Kidney epithelial cell (primary cell): ENCODE measurements at regions not wholly inside any gene's neighbourhood (a gene's known extent, or its start where the extent isn't known, plus 50 kb on each side); places are given as distances from the start of the nearest gene placed in this dataset.

ENCODE experiments used
- DNase-seq: peaks from one replicate; pipeline ENCODE4 v3.0.0-alpha.2; 2010; ENCODE audit warnings: low read depth
- H3K27me3 ChIP-seq: 2 replicates; pipeline ENCODE4 v1.6.0; 2011; ENCODE audit warnings: low read length; ENCODE audit not compliant: control insufficient read depth, insufficient read depth
- H3K36me3 ChIP-seq: 2 replicates; pipeline ENCODE4 v1.5.1; 2011; ENCODE audit warnings: low read length; ENCODE audit not compliant: control insufficient read depth, insufficient read depth
- H3K4me3 ChIP-seq: 2 replicates; pipeline ENCODE4 v1.5.1; 2011; ENCODE audit warnings: low read depth, mild to moderate bottlenecking, control low read depth, low read length
- TF ChIP-seq, protein P1 (sequence below): IDR thresholded peaks from 2 replicates; pipeline ENCODE4 v1.5.1; 2011; ENCODE audit warnings: mild to moderate bottlenecking, moderate library complexity, low read length, control low read depth, inconsistent platforms; ENCODE audit not compliant: insufficient read depth, poor library complexity, severe bottlenecking

DNA sequence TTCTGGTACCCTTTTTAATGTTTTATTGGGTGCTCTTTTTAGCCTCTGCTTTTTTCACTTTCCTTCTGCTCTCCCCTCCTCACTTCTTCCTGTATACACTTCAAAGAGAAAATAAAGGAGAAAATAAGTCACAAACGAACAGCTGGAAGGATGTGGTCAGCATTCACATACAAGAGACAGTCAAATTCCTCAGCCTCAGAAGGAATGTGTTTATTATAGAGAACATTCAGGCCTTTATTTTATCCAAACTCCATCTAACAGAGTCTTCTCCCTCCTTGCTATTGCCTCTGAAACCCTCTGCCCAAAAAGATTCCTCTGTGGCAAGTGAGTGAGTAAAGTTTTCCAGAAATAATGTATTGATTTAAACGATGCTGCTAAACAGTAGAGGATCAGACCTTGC, 490.4 kb downstream of the FRK start:
- DNase-seq: no peak
- Histone ChIP-seq H3K4me3 (no peak overlapping the region), H3K36me3 (no peaks in the 10 kb centered on the region), H3K27me3 (no peaks in the 10 kb centered on the region)
- TF ChIP-seq, protein P1, sequence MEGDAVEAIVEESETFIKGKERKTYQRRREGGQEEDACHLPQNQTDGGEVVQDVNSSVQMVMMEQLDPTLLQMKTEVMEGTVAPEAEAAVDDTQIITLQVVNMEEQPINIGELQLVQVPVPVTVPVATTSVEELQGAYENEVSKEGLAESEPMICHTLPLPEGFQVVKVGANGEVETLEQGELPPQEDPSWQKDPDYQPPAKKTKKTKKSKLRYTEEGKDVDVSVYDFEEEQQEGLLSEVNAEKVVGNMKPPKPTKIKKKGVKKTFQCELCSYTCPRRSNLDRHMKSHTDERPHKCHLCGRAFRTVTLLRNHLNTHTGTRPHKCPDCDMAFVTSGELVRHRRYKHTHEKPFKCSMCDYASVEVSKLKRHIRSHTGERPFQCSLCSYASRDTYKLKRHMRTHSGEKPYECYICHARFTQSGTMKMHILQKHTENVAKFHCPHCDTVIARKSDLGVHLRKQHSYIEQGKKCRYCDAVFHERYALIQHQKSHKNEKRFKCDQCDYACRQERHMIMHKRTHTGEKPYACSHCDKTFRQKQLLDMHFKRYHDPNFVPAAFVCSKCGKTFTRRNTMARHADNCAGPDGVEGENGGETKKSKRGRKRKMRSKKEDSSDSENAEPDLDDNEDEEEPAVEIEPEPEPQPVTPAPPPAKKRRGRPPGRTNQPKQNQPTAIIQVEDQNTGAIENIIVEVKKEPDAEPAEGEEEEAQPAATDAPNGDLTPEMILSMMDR: no peak

DNA sequence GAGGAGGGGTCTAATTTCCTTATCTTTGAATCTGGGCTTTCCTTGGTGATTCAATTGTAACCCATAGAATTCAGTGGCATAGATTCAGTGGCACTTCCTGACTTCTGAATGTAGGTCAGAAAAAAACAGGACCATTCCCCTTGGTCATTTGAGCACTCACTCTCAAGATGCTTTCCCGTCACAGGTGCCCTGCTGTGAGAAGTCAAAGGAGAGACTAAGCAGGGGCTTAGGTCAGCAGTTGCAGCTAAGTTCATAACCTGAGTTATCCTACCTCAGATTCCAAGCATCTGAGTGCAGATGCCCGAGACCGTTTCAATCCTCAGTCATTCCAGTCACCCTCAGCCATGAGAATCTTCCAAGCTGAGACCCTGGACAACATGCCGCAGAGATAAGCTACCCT, 506.6 kb downstream of the FRK start:
- H3K4me3 ChIP-seq: no peak overlapping the region
- H3K27me3 ChIP-seq: no peaks in the 10 kb centered on the region
- TF ChIP-seq, protein P1: no peak
- no peaks in the 10 kb centered on the region for H3K36me3 ChIP-seq
- no peak for DNase-seq

DNA sequence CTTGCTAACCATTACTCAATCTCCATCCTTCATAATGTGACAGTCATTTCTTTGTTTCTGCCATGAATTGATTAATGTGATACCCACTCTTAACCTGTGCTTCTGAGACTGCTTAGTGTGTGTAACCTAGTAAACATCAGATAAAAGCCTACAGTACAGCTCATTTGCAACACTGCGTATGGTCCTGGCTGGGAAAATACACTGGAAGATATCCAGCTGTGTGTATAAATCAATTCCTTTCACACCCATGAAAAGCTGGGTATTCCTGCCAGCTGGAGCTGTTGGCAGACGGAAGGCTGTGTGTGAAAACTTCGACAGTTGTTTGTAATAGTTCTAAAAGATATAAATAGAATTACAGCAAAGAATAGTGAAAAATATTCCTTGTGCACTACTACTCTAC, 509.2 kb downstream of the FRK start:
- Histone ChIP-seq H3K27me3 (no peaks in the 10 kb centered on the region), H3K36me3 (no peaks in the 10 kb centered on the region), H3K4me3 (no peak overlapping the region)
- no peak for DNase-seq
- TF ChIP-seq, protein P1: no peak

DNA sequence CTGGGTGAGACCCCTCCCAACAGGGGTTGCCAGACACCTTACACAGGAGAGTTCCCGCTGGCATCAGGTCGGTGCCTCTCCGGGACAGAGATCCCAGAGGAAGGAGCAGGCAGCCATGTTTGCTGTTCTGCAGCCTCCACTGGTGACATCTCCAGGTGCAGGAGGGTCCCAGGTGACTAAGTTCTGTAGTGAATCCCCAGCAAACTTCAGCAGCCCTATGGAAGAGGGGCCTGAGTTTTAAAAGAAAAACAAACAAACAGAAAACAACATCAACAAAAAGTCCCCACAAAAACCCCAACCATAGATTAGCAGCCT, 515.1 kb downstream of the FRK start:
- Histone ChIP-seq H3K36me3 (no peaks in the 10 kb centered on the region), H3K27me3 (no peaks in the 10 kb centered on the region), H3K4me3 (no peak overlapping the region)
- DNase-seq: no peak
- TF ChIP-seq, protein P1: no peak

DNA sequence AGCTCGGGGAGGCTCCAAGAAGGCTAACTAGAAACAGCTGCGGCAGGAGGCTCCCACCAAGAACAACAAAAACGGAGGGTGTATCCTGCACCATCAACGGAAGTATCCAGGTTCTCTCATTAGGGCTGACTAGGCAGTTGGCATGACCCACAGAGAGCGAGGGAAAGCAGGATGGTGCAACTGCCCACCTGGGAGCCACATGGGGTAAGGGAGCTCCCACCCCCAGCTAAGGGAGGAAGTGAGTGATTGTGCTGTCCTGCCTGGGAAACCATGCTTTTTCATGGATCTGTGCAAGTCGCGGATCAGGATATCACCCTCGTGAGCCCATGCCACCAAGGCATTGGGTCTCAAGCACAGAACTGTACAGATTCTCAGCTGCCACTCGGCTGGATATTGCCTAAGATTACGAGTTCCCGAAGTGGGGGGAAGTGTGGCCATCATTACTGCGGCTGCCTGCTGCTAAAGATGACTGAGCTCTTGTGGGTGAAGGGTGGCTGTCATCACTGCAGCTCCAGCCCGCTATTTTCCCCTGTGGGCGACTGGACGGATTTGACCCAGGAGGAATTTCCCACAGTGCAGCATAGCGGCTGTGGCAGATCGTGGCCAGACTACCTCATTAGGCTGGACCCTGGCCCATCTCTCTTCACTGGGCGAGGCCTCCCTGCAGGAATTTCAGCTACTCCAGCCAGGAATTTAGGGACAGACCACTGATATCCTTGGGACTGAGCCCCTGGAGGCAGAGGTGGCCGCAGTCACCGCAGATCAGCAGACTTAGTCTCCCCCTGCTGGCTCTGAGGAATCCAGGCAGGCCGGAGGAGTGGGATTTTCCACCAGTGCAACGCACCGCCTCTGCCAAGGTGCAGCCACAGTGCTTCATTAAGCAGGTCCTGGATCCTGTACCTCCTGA, 515.7 kb downstream of the FRK start:
- no peak for DNase-seq
- TF ChIP-seq, protein P1: peak; percentile 13
- no peaks in the 10 kb centered on the region for H3K36me3 ChIP-seq
- no peaks in the 10 kb centered on the region for H3K27me3 ChIP-seq
- no peak overlapping the region for H3K4me3 ChIP-seq
